Medulla oblongata (tissue), 1 donor: ENCODE measurements at regions not wholly inside any gene's neighbourhood (a gene's known extent, or its start where the extent isn't known, plus 50 kb on each side); places are given as distances from the start of the nearest gene placed in this dataset.

Experiments
- DNase-seq: peaks from one replicate; pipeline ENCODE4 v3.0.0-alpha.2; 2015; ENCODE audit errors: extremely low spot score

GRCh38 chr5:38207343-38207742, 51.0 kb upstream of the EGFLAM start:
- no peak for DNase-seq

DNA sequence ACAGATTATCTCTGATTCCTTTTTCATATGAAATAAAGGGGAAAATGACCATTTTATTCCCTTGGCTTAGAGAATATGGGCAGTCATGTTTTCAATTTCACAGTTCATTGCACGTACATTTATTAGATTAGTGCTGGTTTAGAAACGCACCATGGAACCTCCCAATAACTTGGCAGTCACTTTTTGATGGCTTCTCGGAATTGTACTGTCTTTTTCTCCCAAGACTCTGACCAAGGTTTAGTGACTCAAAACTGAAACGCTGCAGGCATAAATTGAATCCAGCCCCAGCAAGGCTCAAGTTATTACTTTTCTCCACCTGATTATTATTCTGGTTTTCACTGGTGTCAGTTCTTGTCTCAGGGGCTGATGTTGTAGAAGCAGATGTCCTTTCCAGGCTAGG, 55.6 kb upstream of the EGFLAM start:
- DNase-seq = no peak

DNA sequence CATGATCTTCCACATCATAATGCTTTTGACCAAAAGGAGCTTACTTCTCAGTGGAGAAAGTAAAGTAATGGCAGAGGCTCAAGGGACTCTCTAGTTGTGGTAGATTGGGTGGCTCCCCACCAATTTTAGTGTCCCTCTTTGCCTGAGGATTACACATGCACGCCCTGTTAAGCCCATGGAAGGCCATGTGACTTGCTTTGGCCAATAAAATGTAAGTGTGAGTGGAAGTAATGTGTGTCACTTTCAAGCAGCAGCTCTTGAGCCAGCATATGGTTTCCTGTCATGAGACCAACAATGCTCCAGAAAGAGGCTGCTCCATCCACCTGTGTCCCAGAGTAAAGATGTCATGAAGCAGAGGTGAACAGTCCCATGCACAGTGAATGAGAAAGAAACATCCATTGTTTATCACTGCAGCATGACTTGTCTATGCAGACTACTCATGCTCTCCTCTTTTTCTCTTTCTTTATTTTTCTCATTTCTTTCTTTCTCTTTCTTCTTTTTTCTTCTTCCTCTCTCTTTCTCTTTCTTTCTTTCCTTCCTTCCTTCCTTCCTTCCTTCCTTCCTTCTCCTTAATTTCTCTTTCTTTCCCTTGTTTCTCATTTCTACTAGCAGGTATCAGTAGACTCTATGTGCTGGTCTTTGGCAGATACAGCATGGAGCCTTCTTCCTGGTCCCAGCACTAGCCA, 57.3 kb upstream of the EGFLAM start:
- DNase-seq = no peak

DNA sequence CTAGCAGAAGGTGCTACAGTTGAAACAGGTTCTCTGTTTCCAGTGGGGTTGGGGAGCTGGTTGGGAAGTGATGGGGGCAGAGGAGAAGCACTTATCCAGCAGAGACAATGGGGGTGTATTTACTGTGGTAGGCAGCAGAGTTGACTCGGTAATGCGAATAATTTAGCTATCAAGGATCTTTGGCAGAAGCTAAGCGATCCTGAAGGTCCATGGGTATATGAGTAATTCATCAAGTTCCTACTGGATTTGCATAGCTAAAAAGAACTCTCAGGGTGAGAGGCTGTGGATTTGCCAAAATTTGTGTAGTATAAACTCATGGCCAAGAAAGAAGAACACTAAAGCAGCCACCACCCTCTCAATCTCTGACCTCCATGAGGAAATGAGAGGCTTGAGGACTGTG, 61.2 kb upstream of the EGFLAM start:
- no peak for DNase-seq

GRCh38 chr5:38193015-38193581, 65.3 kb upstream of the EGFLAM start:
- DNase-seq = peak; percentile 80

DNA sequence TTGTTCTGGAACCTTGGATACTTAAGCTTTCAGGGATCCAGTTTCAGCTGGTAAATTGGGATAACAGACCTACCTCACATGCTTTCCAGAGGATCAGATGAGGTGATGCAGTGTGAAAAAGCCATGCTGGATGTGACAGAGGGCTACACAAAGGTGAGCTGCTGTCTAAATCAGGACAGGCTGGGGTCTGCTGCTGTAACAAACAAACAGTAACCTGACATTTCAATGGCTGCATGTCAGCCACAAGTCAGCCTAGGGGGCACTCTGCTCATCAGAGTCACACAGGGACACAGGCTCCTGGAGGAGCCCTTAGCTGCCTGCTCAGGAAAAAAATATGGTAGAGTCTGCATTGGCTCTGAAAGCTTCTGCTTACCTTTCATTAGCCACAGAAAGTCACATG, 66.7 kb upstream of the EGFLAM start:
- DNase-seq = no peak

DNA sequence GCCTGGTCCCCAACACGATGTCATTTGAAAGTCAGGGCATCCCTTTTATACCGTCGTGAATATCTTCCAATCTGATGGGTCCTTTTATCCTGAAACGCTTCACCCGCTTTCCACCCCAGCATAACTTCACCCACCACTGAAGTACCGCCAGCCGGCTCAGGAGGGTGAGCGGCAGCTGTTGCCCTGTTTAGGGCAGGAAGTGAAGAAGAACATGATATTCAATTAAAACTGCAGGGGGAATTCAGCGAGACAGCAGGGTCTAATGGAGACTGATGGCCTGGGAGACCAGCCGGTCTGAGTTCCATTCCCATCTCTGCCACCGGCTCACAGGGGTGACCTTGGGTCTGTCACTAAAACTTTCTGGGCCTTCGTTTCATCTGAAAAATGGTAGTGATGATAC, 68.2 kb upstream of the EGFLAM start:
- no peak for DNase-seq

DNA sequence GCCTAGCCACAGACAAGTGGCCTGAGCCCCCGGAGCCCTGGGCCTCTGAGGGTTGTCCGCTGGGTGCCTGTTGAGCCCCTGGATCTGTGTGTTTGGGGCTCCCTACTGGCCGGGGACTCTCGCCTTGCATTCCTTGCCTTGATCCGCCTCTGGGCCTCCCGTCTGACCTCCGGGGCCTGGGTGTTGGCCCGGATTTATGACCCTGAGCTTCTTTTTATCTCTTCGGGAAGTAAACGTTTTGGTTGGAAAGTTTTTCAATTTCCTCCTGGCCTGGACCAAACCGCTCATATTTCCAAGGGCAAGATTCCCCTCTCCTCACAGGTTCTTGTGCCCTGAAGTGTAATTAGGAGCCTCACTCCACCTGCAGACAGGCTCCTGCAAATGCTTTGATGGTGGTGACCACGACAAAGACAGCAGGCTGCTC, 69.3 kb upstream of the EGFLAM start:
- DNase-seq = no peak

- DNase-seq = no peak
Measured at GRCh38 chr5:38188591-38188990, 69.8 kb upstream of the EGFLAM start.

- DNase-seq = no peak
Measured at GRCh38 chr5:38187532-38187931, 70.8 kb upstream of the EGFLAM start.

DNA sequence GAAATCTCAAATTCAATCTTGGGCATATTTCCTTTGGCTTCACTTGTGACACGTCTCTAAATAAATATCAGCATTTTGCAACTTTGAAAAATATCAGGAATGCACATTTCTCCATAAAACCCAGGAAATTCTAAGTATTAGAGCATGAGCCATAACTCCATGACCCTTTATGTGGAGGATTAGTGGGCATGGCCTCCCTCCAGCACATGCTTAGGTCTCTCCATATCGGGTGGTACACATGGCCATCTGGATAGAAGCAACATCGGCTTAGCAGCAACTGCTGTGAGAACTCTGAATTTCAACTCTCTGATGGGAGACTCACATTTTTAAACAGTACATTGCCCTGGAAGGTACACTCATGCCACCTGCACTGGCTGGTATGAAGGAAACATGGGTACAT, 73.7 kb upstream of the EGFLAM start:
- no peak for DNase-seq

DNA sequence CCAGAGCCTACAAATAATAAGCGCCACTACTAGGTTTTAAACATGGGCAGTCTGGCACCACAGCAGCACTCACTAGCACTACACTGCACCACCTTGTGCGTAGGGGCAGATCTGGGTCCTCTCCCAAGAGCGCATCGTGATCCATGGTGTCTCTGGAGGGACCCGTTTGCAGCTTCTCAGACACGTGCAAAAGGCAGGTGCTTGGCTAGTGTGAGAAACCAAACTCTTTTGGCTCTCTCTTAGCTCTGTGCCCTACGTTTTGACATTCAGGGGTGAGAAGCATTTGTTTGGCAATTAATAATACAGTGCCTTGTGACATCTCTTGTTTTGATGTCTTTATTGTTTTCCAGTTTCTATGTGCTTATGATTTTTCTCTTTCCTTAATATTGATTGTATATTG, 75.4 kb upstream of the EGFLAM start:
- DNase-seq = no peak

- no peak for DNase-seq
Measured at GRCh38 chr5:38168029-38168428, 90.3 kb upstream of the EGFLAM start.

DNA sequence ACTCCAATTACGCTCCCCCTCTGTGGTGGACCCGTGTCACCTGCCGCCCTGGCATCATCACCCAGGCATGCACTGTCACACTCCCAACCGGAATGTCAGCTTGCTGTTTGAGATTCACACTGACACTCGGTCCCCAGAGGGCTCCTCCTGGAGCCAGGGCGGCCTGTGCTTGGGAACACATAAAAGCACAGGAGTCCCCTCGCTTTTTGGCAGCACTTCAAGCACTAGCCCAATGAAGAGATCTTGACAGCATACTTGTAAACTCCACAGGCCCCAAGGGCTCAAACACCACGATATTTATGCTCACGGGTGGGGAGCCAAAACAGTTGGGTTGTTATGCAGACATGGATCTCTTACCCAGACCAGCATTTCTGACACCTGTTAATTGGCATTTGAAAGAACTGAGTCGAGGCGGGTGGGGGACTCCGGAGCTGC, 90.8 kb upstream of the EGFLAM start:
- DNase-seq = no peak

- no peak for DNase-seq
Measured at GRCh38 chr5:38166832-38167231, 91.5 kb upstream of the EGFLAM start.

DNA sequence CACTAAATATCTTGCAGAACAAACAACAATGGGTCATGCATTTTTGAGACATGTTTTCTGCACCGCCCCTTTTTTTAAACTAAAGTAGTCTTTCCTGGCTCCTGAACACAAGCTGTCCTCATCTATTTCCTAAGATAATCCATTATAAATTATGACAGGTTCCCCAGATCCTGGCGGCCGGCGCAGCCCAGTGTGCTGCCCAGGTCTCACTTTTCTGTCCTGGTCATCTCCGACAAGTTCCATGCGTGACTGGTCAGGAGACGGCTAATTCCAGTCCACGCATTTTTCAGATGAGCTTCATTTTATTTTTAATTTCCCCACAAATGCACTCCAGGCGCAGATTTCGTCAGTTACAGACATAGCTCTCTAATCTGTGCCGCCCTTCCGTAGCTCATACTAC, 92.9 kb upstream of the EGFLAM start:
- no peak for DNase-seq

DNA sequence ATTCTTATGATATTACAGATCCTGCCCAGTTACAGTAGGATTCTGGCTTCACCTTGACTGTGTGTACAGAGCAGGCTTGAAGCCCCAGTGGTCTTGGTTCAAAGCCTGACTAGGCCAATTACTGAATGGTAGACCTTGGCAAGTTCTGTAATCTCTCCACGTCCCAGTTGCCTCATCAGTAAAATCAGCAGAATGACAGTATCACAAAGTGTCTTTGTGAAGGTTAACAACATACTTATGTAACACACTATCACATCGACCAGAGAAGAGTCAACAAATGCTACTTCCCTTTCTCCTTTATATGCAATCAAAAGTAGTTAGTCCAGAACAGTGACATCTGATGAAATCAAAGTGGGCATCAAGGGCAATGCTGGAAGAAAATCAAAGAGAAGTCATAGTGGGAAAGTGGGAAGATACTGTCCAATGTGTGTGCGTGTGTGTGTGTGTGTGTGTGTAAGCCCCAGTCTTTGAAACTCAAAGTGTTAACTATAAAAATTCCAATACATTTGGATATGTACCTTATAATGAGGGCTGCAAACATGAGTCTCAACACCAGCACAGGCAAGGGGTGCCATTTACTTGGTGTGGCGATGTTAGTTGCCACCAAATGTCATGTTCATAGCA, 93.5 kb upstream of the EGFLAM start:
- DNase-seq = no peak

- no peak for DNase-seq
Measured at GRCh38 chr5:38163636-38164237, 94.6 kb upstream of the EGFLAM start.

- DNase-seq = no peak
Measured at GRCh38 chr5:38162625-38163024, 95.7 kb upstream of the EGFLAM start.

GRCh38 chr5:38157024-38157423, 101.3 kb upstream of the EGFLAM start:
- DNase-seq = no peak

DNA sequence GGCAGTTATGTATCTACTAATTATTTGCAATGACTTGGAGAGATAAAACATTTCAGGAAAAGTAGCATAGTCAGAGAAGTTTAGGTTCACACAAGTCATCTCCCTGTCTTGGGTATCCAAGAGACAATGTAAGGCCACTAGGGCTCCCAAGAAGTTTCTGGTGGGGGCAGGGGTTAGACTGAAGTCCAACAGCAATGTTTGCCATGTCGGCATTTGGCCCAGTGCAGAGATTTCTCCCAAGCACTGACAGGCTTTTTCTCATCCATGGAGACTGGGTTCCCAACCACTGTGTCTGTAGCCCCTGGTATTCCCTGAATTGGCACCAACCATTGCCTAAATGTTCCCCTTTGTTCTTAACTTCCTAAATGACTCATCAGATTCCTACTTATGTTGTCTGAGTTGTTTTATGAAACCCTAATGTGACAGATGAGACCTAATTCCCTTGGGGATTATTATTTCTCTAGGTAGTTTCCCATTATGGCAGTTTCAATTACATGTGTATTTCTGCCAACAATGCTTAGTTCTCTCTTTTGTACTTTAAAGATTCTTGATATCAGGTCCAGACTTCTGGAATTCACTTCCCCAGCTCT, 103.6 kb upstream of the EGFLAM start:
- DNase-seq = peak; percentile 55

DNA sequence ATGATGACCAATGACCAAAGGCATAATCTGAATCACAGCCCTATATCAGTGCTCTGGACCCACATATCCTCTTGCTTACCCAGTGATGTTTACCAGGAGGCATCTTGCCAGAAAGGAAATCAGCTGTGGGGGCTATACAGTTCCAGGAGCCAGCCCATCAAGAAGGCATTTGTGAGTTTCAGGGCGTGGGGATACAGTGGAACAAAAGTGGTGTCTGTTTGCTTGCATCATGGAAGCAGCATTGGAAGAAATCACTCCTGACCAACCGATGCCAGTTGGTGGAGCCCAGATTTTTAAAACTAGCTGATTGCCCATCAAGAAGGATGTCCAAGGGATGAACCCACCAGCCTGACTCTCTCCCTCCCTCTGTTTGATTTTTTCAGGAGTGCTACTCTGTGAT, 106.5 kb upstream of the EGFLAM start:
- no peak for DNase-seq

- no peak for DNase-seq
Measured at GRCh38 chr5:38149815-38150195, 108.6 kb upstream of the EGFLAM start.
